HG03342 (cell line): ENCODE measurements at regions not wholly inside any gene's neighbourhood (a gene's known extent, or its start where the extent isn't known, plus 50 kb on each side); places are given as distances from the start of the nearest gene placed in this dataset.

Experiments used
- ATAC-seq: cut with Tn5 transposase; IDR thresholded peaks from one replicate; pipeline ENCODE4 v1.9.1; 2021; ENCODE audit warnings: mild to moderate bottlenecking, moderate library complexity; ENCODE audit not compliant: unreplicated experiment

- ATAC-seq: no peak
These were observed 398.6 kb downstream of the TBL1XR1 start for GRCh38 chr3:176798680-176799079.

- ATAC-seq: no peak
These were observed 400.9 kb downstream of the TBL1XR1 start for GRCh38 chr3:176796371-176796770.

- no peak for ATAC-seq
These were observed 401.4 kb downstream of the TBL1XR1 start for GRCh38 chr3:176795891-176796290.

- no peak for ATAC-seq
These were observed 402.9 kb downstream of the TBL1XR1 start for GRCh38 chr3:176794406-176794805.

GRCh38 chr3:176789947-176790346 lies 407.3 kb downstream of the TBL1XR1 start:
- no peak for ATAC-seq

GRCh38 chr3:176789281-176789705 lies 408.0 kb downstream of the TBL1XR1 start:
- no peak for ATAC-seq

GRCh38 chr3:176787506-176787905 lies 409.8 kb downstream of the TBL1XR1 start:
- no peak for ATAC-seq

- ATAC-seq: no peak
These were observed 412.1 kb downstream of the TBL1XR1 start for GRCh38 chr3:176785171-176785570.

- no peak for ATAC-seq
These were observed 416.5 kb downstream of the TBL1XR1 start for GRCh38 chr3:176780766-176781165.

GRCh38 chr3:176776622-176777175 lies 420.6 kb downstream of the TBL1XR1 start:
- ATAC-seq: no peak

- ATAC-seq: no peak
These were observed 427.6 kb downstream of the TBL1XR1 start for GRCh38 chr3:176769547-176770190.

GRCh38 chr3:176767385-176767784 lies 429.9 kb downstream of the TBL1XR1 start:
- ATAC-seq: peak; percentile 62

- ATAC-seq: no peak
These were observed 430.4 kb downstream of the TBL1XR1 start for GRCh38 chr3:176766862-176767261.

GRCh38 chr3:176765382-176765900 lies 431.8 kb downstream of the TBL1XR1 start:
- no peak for ATAC-seq

GRCh38 chr3:176759815-176760506 lies 437.3 kb downstream of the TBL1XR1 start:
- ATAC-seq: no peak

GRCh38 chr3:176757429-176757828 lies 439.9 kb downstream of the TBL1XR1 start:
- ATAC-seq: no peak

GRCh38 chr3:176755977-176756376 lies 441.3 kb downstream of the TBL1XR1 start:
- no peak for ATAC-seq

- ATAC-seq: no peak
These were observed 441.7 kb downstream of the TBL1XR1 start for GRCh38 chr3:176755552-176755951.

GRCh38 chr3:176741664-176742047 lies 455.6 kb downstream of the TBL1XR1 start:
- ATAC-seq: no peak

GRCh38 chr3:176740906-176741663 lies 456.2 kb downstream of the TBL1XR1 start:
- ATAC-seq: no peak

- ATAC-seq: no peak
These were observed 458.1 kb downstream of the TBL1XR1 start for GRCh38 chr3:176739159-176739558.
